ENCODE measurements at regions not wholly inside any gene's neighbourhood (a gene's known extent, or its start where the extent isn't known, plus 50 kb on each side); places are given as distances from the start of the nearest gene placed in this dataset.

- no peak overlapping the region for H3K4me3 ChIP-seq (ENCODE audit: low read depth, poor library complexity, severe bottlenecking)
- 86 to 89% methylated on average over 9 of the region's 9 CpGs for WGBS, 2 donors
- peak in 1 of 2 donors; percentile 81 for DNase-seq (ENCODE audit: low spot score in 2 of 2)
- no peak for TF ChIP-seq CTCF (IDR thresholded peaks at IDR 0.05)
- TF ChIP-seq POLR2A (IDR thresholded peaks at IDR 0.05): no peak
- intact Hi-C loops (cut with DNase I; ENCODE audit: low total_unique reads): no loop called here
These were observed 122.5 kb downstream of the KCNJ18 start for GRCh38 chr17:21814776-21815175.

- TF ChIP-seq POLR2A (IDR thresholded peaks at IDR 0.05) (no peak), CTCF (IDR thresholded peaks at IDR 0.05) (no peak)
- H3K4me3 ChIP-seq (ENCODE audit: low read depth, poor library complexity, severe bottlenecking): no peak overlapping the region
- intact Hi-C loops (cut with DNase I; ENCODE audit: low total_unique reads): no loop called here
- peak in 1 of 2 donors; percentile 54 for DNase-seq (ENCODE audit: low spot score in 2 of 2)
- WGBS, 2 donors: 84 to 87% methylated on average over 11 of the region's 11 CpGs
These were observed 123.2 kb downstream of the KCNJ18 start for GRCh38 chr17:21815352-21816063.

DNA sequence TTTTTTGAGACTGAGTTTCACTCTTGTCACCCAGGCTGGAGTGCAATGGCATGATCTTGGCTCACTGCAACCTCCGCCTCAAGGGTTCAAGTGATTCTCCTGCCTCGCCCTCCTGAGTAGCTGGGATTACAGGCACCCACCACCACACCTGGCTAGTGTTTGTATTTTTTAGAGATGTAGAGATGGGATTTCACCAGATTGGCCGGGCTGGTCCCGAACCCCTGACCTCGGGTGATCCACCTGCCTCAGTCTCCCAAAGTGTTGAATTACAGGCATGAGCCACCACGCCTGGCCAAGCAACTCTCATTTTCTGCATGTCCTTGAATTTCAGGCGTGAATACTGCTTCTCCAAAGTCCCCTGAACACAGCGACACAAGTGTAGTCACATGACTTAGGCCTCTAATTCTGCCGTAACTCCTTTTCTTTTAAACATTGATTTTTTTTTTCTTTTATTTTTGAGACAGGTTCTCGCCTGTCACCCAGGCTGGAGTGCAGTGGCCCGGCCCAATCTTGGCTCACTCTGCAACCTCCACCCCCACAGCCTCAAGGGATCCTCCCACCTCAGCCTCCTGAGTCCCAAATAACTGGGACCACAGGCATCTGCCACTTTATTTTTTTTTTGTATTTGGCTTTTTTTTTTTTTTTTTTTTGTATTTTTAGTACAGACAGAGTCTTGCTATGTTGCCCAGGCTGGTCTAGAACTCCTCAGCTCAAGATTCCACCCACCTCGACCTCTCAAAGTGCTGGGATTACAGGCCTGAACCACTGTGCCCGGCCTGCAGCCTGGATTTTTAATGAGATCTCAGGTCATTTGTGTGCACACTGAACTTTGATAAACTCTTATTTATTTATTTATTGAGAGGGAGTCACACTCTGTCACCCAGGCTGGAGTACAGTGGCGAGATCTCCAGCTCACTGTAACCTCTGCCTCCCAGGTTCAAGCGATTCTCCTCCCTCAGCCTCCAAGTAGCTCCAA, 124.6 kb downstream of the KCNJ18 start:
- no peak overlapping the region for H3K4me3 ChIP-seq (ENCODE audit: low read depth, poor library complexity, severe bottlenecking)
- peak in 1 of 2 donors; percentile 70 for DNase-seq (ENCODE audit: low spot score in 2 of 2)

DNA sequence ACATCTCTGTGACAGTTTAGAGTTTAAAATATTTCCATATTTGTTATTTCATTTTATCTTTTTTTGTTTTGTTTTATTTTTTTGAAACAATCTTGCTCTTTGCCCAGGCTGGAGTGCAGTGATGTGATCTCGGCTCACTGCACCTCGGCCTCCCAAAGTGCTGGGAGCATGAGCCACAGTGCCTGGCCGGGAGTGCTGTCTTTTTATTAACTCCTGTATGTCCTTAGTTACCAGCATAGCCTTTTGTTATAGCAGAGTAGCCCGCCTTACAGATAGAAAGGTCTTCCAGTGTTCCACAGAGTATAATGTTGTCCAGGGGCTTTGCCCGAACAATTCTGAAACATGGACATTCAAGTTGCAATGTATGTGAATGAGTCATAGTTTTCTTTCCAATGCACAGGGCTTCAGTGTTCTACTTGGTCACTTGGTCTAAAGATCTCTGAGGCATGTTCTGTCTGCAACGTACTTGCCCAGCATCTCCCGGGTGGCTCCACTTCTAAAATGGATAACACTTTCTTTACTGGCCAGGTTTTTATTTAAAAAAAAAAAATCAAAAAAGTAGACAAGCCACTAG, 125.6 kb downstream of the KCNJ18 start:
- peak in 1 of 2 donors; percentile 74 for DNase-seq (ENCODE audit: low spot score in 2 of 2)
- intact Hi-C loops (cut with DNase I; ENCODE audit: low total_unique reads): no loop called here
- TF ChIP-seq POLR2A (IDR thresholded peaks at IDR 0.05): no peak
- no peak for TF ChIP-seq CTCF (IDR thresholded peaks at IDR 0.05)
- H3K4me3 ChIP-seq (ENCODE audit: low read depth, poor library complexity, severe bottlenecking): no peak overlapping the region
- 81 to 84% methylated on average over 7 of the region's 7 CpGs for WGBS, 2 donors

More for the DNA sequence above, 124.6 kb downstream of the KCNJ18 start:
- TF ChIP-seq POLR2A (IDR thresholded peaks at IDR 0.05) (no peak), CTCF (IDR thresholded peaks at IDR 0.05) (no peak)
- 72 to 80% methylated on average over 15 of the region's 15 CpGs for WGBS, 2 donors
- intact Hi-C loops (cut with DNase I; ENCODE audit: low total_unique reads): no loop called here

DNA sequence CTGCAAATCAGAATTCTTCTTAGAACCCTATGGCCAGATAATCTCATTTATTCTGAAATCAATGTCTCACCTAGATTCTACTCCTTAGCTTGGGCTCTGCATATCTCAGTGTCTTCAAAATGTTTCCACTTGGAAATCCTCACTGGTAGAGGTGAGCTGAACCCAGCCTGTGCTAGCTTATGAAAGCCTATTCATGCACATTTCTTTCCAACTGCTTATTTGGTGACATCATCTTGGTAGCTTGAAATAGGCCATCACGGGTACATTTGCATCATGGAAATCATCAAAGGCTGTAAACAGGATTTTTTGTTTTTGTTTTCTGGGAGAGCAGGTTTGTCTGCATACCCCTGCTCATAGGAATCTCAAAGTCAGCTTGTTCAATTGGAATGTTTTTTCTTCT, 130.8 kb downstream of the KCNJ18 start:
- no peak for TF ChIP-seq CTCF (IDR thresholded peaks at IDR 0.05)
- no peak for TF ChIP-seq POLR2A (IDR thresholded peaks at IDR 0.05)
- no peak overlapping the region for H3K4me3 ChIP-seq (ENCODE audit: low read depth, poor library complexity, severe bottlenecking)
- 53 to 71% methylated on average over 1 of the region's 1 CpG for WGBS, 2 donors
- intact Hi-C loops (cut with DNase I; ENCODE audit: low total_unique reads): no loop called here
- no peak for DNase-seq (ENCODE audit: low spot score in 2 of 2)

Measured in lower leg skin (tissue), 4 donors.